Large intestine (tissue), 3 donors: ENCODE measurements at regions not wholly inside any gene's neighbourhood (a gene's known extent, or its start where the extent isn't known, plus 50 kb on each side); places are given as distances from the start of the nearest gene placed in this dataset.

Experiments used
- DNase-seq, 2 donors: peaks; one replicate each; pipeline versions ENCODE4 v3.0.0 to v3.0.0-alpha.2; 2013
- H3K27ac ChIP-seq: one replicate; pipeline ENCODE4 v1.5.1; 2013; ENCODE audit warnings: low read length
- H3K27me3 ChIP-seq: 2 replicates; pipeline ENCODE4 v1.6.1; 2013; ENCODE audit warnings: low read length; ENCODE audit not compliant: control insufficient read depth, insufficient read depth
- H3K36me3 ChIP-seq: 2 replicates; pipeline ENCODE4 v1.6.1; 2013; ENCODE audit warnings: low read length; ENCODE audit not compliant: control insufficient read depth, insufficient read depth
- H3K4me1 ChIP-seq: one replicate; pipeline ENCODE4 v1.6.1; 2013; ENCODE audit warnings: low read length; ENCODE audit not compliant: control insufficient read depth, insufficient read depth
- H3K4me3 ChIP-seq: one replicate; pipeline ENCODE4 v1.5.1; 2013; ENCODE audit warnings: low read length
- H3K9me3 ChIP-seq: one replicate; pipeline ENCODE4 v1.6.1; 2013; ENCODE audit warnings: mild to moderate bottlenecking, low read depth, low read length, moderate library complexity; ENCODE audit not compliant: control insufficient read depth
- WGBS: methylation state at CpG from one replicate; pipeline ENCODE4 v1.1.5; 2013; ENCODE audit warnings: low lambda C conversion rate; ENCODE audit not compliant: insufficient coverage; 5-methylcytosine and 5-hydroxymethylcytosine counted together

DNA sequence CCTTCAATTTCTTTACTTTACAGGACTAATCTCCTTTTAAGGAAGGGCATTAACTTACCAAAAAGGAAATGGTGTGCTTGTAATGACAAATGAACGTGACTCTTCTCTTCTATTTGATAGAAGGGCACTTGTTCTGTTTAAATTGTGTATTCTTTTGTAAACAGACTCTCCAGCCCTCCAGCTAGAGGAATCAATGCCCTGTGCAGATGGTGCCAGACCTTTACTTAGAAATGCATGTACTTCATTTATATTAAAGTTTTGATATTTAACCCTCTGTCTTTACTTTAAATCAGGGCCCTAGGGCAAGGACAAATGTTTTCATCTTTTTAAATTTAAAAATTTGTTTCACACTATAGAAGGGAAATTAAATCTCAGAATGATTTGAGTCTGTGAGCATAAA is 355.1 kb downstream of the GBE1 start:
- WGBS: no CpG with 5 or more reads among the region's 1 CpG
- no peaks in the 10 kb centered on the region for H3K4me1 ChIP-seq
- no peaks in the 10 kb centered on the region for H3K27me3 ChIP-seq
- H3K9me3 ChIP-seq: no peaks in the 10 kb centered on the region
- no peak overlapping the region for H3K4me3 ChIP-seq
- no peak overlapping the region for H3K27ac ChIP-seq
- no peak for DNase-seq
- no peaks in the 10 kb centered on the region for H3K36me3 ChIP-seq

DNA sequence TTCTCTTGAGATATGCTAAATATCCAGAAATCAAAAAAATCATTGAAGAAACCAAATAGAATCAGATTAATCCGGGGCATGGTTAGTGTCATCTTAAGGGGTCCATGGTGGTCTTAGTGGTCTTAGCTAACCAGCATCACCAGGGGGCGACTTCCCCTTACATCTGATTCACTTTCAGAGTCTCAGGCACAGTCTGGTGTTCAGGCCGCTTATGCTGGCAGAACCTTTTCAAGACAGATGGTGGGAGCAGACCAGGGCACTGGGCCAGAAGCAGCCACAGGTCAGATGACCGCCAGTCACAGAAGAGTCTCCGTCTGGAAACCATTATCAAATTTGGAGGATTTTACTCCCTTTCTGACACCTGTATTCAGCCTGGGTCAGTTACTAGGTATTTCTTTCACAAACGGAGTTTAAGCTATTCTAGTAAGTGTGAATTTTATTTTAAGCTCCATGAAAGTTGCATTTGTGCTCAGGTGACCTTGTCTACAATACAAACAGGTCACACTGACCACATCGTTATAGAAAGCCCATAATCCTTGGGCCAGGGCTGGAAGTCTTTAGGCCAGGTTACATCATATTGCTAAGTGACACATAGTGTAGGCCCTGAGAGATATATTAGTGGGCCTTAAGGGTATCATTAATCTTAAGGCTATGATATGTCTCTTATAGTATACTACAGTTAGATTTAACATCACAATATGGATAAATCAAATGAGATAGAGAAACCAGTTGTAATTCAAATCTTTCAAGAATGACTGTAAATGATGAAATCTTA is 365.5 kb downstream of the GBE1 start:
- no peaks in the 10 kb centered on the region for H3K36me3 ChIP-seq
- WGBS: 83% methylated on average over 3 of the region's 7 CpGs
- no peaks in the 10 kb centered on the region for H3K4me1 ChIP-seq
- no peak overlapping the region for H3K27ac ChIP-seq
- no peaks in the 10 kb centered on the region for H3K9me3 ChIP-seq
- DNase-seq: no peak
- no peaks in the 10 kb centered on the region for H3K27me3 ChIP-seq
- H3K4me3 ChIP-seq: no peak overlapping the region

DNA sequence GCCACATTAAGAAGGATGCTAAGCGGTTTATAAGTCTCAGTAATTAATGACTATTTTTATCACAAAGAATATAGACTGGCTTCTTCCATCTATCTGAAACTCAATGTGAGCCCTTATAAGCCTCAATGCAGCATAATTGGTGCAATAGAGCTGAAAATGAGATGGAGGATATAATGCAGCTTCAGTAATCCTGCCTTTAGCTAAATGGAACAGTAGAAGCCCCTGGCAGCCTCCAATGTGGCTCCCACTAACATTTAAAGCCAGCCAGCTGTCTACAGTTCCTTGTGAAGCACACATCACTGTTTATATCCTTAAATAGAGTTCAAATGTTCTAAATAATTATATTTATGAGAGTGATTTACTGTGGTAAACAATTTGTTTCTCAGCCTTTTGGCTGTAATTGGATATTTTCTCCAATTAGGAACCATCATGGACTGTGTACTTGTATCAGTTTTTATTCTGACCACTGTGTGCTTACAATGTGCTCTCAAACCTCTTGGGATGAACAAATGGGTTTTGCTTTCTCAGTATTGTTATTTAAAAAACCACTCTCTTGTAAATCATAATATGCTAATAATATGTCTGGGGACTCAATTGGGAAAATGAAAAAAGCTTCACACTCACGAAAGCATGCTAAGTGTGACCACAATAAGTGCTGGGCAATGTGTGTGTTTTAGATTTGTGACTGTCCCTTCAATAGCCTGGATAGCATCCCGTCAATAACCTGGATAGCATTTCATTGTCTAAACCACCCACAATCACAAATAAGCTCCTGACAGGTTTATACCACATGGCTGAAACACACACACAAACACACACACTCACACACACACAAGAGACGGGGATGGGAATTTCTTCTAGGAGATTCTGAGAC is 366.6 kb downstream of the GBE1 start:
- H3K9me3 ChIP-seq: no peaks in the 10 kb centered on the region
- no peaks in the 10 kb centered on the region for H3K27me3 ChIP-seq
- WGBS: 63% methylated on average over 2 of the region's 4 CpGs
- H3K27ac ChIP-seq: no peak overlapping the region
- no peaks in the 10 kb centered on the region for H3K4me1 ChIP-seq
- DNase-seq: no peak
- no peaks in the 10 kb centered on the region for H3K36me3 ChIP-seq
- no peak overlapping the region for H3K4me3 ChIP-seq

DNA sequence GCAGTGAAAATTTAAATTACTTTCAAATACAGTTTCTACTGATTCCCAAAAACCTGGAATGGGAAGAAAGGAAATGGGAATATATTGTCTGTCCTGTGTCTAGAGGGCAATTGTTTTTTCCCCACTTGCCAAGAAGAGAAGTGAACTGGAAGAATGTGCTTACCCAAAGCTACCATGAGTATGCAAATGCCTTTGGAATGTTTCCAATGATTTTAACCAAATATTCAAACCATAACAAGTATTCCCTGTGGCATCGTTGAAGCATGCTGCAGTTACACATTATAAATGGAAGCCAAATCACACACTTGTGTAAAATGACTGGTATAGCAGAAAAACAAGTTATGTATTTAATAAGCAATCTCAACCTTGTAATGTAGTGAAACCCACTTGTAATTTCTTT is 368.2 kb downstream of the GBE1 start:
- DNase-seq: no peak
- Histone ChIP-seq H3K9me3 (no peaks in the 10 kb centered on the region), H3K4me3 (no peak overlapping the region), H3K27me3 (no peaks in the 10 kb centered on the region), H3K27ac (no peak overlapping the region), H3K36me3 (no peaks in the 10 kb centered on the region), H3K4me1 (no peaks in the 10 kb centered on the region)
- 75% methylated on average over 1 of the region's 1 CpG for WGBS

DNA sequence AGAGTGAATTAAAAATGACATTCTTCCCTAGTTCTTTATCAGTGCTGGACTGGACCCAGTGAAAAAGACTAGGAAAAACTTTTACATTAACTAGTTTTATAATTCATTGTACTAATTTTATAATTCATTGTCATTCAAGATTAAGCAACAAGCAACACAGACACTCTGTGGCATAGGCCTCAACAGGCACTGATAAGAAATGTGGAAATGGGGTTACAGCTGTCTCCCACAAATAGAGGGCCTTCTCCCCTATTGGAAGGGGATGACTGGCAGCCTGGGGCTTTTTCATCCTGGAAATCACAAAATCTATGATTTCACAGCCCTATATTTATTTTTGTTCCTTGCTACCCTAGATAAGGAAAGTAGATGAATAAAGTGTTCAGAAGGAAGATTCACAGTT is 370.6 kb downstream of the GBE1 start:
- Histone ChIP-seq H3K36me3 (no peaks in the 10 kb centered on the region), H3K4me3 (no peak overlapping the region), H3K27me3 (no peaks in the 10 kb centered on the region), H3K9me3 (no peaks in the 10 kb centered on the region), H3K4me1 (no peaks in the 10 kb centered on the region), H3K27ac (no peak overlapping the region)
- DNase-seq: no peak

DNA sequence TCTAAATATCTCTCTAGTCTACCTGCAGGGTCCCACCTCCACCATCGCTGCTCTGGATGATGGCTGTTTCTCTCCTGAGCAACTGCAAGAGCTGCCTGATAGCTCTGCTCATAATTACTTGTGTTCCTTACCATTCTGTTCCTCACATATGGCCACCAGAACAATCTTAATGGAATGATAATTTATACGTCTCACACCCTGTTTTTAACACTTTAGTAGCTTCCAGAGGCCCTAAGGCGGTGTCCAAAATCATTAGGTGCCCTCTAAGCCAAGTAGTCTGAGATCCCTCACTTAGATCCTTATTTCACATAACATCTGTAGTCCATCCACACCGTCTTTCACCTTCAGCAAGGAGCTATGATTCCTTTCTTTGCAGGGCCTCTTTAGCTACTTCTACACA is 373.3 kb downstream of the GBE1 start:
- Histone ChIP-seq H3K9me3 (no peaks in the 10 kb centered on the region), H3K27me3 (no peaks in the 10 kb centered on the region), H3K4me3 (no peak overlapping the region), H3K36me3 (no peaks in the 10 kb centered on the region), H3K27ac (no peak overlapping the region), H3K4me1 (no peaks in the 10 kb centered on the region)
- WGBS: 90% methylated on average over 2 of the region's 4 CpGs
- no peak for DNase-seq

DNA sequence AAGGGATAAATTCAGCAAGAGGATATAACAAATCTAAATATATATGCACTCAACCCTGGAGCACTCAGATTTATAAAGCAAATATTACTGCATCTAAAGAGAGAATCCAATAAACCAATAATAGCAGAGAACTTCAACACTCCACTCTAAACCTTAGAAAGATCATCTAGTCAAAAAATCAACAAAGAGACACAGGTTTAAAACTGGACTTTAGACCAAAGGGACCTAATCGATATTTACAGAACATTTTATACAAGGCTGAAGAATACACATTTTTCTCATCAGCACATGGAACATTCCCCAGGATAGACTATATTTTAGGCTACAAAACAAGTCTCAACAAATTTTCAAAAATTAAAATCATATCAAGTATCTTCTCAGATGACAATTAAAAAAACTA is 379.0 kb downstream of the GBE1 start:
- DNase-seq: no peak
- Histone ChIP-seq H3K4me3 (no peak overlapping the region), H3K9me3 (no peaks in the 10 kb centered on the region), H3K4me1 (no peaks in the 10 kb centered on the region), H3K27me3 (no peaks in the 10 kb centered on the region), H3K27ac (no peak overlapping the region), H3K36me3 (no peaks in the 10 kb centered on the region)
- 100% methylated on average over 1 of the region's 1 CpG for WGBS

DNA sequence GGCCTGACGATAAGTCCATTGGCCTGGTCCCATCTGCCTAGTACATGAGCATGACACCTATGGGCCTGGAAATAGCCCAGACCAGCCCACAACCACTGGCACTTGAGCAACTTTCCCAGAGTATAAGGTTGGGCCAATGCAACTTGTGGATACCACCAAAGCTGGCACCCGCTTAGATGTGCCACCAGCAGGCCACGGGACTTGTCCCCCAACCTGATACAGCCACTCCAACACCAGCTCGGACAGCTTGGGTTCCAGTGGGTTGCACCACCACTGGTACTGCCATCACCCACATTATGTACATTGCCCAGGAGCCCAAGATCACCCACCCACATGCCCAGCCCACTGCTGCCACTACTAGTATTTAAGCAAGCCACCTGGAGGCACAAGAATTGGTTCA is 381.2 kb downstream of the GBE1 start:
- Histone ChIP-seq H3K4me3 (no peak overlapping the region), H3K27ac (no peak overlapping the region), H3K27me3 (no peaks in the 10 kb centered on the region), H3K9me3 (no peaks in the 10 kb centered on the region), H3K36me3 (no peaks in the 10 kb centered on the region), H3K4me1 (no peaks in the 10 kb centered on the region)
- no CpG with 5 or more reads among the region's 4 CpGs for WGBS
- no peak for DNase-seq

DNA sequence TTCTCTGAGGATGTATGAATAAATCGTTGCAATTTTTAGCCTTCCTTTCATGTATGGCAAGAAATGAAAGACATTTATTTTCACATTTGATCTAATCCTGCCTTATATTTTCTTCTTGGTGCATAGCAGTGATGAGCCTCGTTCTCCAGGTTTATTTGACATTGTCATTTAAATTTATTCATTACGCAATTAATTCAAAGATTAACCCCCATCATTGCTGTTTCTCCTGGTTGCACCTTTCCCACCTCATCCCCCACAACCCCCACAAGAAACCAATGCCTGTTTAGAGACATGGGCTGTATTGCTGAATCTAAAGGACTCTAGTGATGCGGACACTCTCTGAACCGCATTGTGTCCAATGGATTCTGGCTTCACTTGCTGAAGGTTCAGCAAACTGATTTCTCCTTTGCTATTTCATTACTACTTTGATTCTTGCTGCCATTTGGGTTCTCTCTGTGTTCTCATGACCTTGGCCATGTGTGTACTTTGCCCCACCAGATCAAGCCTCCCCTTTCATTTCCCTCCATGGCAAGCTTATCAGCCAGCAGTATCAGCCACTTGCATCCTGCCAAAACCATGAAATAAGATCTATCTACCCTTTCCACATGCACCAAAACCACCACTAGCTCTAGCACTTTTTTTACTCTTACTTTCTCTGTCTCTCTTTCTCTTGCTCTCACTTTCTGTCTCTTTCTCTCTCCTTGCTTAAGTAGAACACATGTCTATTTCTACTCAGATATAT is 382.7 kb downstream of the GBE1 start:
- WGBS: 90% methylated on average over 4 of the region's 5 CpGs
- H3K4me1 ChIP-seq: no peaks in the 10 kb centered on the region
- no peaks in the 10 kb centered on the region for H3K36me3 ChIP-seq

DNA sequence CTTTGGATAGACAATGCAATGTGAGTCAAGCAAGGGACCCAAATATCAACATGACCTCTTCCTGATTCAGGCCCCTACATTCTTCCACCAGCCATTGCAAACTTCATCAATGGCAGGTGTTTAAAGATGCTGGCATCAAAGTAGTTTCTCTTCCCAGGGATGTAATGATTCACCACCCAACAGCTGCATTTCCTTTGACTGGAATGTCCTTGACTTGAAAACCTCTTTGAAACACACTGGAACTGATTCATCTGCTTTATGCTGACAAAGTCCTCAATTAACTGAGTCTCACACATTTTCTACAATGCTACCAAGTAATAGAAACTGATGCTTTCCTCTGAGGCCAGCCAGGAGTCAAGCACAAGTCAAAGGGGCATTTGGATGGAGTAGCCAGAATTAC is 385.5 kb downstream of the GBE1 start:
- no peaks in the 10 kb centered on the region for H3K27me3 ChIP-seq
- DNase-seq: no peak
- H3K4me3 ChIP-seq: no peak overlapping the region

More for the DNA sequence above, 382.7 kb downstream of the GBE1 start:
- no peak overlapping the region for H3K27ac ChIP-seq
- H3K4me3 ChIP-seq: no peak overlapping the region
- no peaks in the 10 kb centered on the region for H3K27me3 ChIP-seq
- DNase-seq: no peak
- no peaks in the 10 kb centered on the region for H3K9me3 ChIP-seq

More for the DNA sequence above, 385.5 kb downstream of the GBE1 start:
- no peaks in the 10 kb centered on the region for H3K9me3 ChIP-seq
- no peak overlapping the region for H3K27ac ChIP-seq
- H3K36me3 ChIP-seq: no peaks in the 10 kb centered on the region
- no peaks in the 10 kb centered on the region for H3K4me1 ChIP-seq
